HL-60 (cell line): ENCODE measurements at regions not wholly inside any gene's neighbourhood (a gene's known extent, or its start where the extent isn't known, plus 50 kb on each side); places are given as distances from the start of the nearest gene placed in this dataset.

Experiments used
- DNase-seq, 2 experiments: peaks; one replicate each; pipeline ENCODE4 v3.0.0-alpha.2; 2010 to 2020; ENCODE audit warnings: low read depth in 1 of 2, low spot score in 1 of 2
- H3K27ac ChIP-seq: fragments of 250-450 bp; sonication (Bioruptor Pico); replicated peaks from 2 replicates; pipeline ENCODE4 v1.5.1; 2020; ENCODE audit warnings: mild to moderate bottlenecking, moderate library complexity
- H3K27me3 ChIP-seq: fragments of 250-450 bp; sonication (Bioruptor Pico); 2 replicates; pipeline ENCODE4 v1.5.1; 2021; ENCODE audit warnings: mild to moderate bottlenecking, moderate library complexity; ENCODE audit not compliant: insufficient read depth, poor library complexity, severe bottlenecking
- H3K4me3 ChIP-seq: replicated peaks from 2 replicates; pipeline ENCODE4 v1.5.1; 2011; ENCODE audit warnings: mild to moderate bottlenecking, control low read depth, low read length; ENCODE audit not compliant: insufficient read depth
- GABPA ChIP-seq: IDR thresholded peaks from 2 replicates; pipeline ENCODE4 v1.6.1; 2012; ENCODE audit warnings: low read depth
- POLR2AphosphoS5 ChIP-seq: IDR thresholded peaks from 2 replicates; pipeline ENCODE4 v1.6.1; 2012; ENCODE audit warnings: low read depth
- REST ChIP-seq: IDR thresholded peaks from 2 replicates; pipeline ENCODE4 v1.6.1; 2012; ENCODE audit warnings: low read depth; ENCODE audit not compliant: insufficient replicate concordance
- SPI1 ChIP-seq: IDR thresholded peaks from 2 replicates; pipeline ENCODE4 v1.6.1; 2012; ENCODE audit warnings: low read depth, mild to moderate bottlenecking, borderline replicate concordance
- TF ChIP-seq, protein P1 (sequence below): IDR thresholded peaks from one replicate; pipeline ENCODE4 v1.5.1; 2011; ENCODE audit warnings: low read length, control low read depth, inconsistent platforms; ENCODE audit not compliant: insufficient read depth

DNA sequence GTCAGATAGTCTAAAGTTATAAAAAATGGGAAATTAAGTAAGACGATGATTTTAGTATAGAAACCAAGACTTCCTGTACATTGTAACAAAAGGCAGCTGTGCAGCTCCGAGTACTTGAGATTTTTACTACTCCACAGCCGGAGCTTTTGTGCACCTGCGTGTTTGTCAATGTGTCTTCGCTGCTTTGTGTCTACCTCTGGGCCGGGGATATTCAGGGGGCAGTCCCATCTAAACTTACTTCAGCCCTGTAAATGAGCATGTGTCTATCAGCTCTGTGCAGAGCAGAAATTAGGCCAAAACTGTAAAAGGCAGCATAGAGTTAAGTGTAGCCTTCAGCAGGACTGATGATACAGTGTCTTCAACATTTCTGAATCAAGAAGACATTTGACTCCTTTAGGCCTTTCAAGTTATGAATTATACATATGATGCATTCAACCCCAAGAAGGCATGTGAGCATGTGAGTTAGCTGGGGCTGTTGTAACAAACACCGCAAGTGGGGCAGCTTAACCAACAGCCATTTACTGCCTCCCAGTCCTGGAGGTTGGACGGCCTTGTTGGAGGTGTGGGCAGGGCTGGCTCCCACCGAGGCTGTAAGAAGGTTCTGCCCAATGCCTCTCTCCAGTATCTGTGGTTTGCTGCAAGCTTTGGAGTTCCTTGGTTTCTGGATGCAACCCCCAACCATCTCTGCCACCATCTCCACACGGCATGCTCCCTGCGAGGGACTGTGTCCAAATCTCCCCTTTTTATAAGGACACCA, 191.0 kb upstream of the IRS2 start:
- no peak overlapping the region for H3K4me3 ChIP-seq
- TF ChIP-seq, protein P1, sequence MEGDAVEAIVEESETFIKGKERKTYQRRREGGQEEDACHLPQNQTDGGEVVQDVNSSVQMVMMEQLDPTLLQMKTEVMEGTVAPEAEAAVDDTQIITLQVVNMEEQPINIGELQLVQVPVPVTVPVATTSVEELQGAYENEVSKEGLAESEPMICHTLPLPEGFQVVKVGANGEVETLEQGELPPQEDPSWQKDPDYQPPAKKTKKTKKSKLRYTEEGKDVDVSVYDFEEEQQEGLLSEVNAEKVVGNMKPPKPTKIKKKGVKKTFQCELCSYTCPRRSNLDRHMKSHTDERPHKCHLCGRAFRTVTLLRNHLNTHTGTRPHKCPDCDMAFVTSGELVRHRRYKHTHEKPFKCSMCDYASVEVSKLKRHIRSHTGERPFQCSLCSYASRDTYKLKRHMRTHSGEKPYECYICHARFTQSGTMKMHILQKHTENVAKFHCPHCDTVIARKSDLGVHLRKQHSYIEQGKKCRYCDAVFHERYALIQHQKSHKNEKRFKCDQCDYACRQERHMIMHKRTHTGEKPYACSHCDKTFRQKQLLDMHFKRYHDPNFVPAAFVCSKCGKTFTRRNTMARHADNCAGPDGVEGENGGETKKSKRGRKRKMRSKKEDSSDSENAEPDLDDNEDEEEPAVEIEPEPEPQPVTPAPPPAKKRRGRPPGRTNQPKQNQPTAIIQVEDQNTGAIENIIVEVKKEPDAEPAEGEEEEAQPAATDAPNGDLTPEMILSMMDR = no peak
- TF ChIP-seq POLR2AphosphoS5 (no peak), REST (no peak), GABPA (no peak), SPI1 (no peak)
- no peak for DNase-seq
- H3K27me3 ChIP-seq = peaks cover 10% of the 10 kb centered on the region
- no peak overlapping the region for H3K27ac ChIP-seq

GRCh38 chr13:109976206-109976997, 190.0 kb upstream of the IRS2 start:
- TF ChIP-seq, protein P1 = no peak
- TF ChIP-seq REST (no peak), SPI1 (no peak), POLR2AphosphoS5 (no peak), GABPA (no peak)
- peaks cover 10% of the 10 kb centered on the region for H3K27me3 ChIP-seq
- H3K4me3 ChIP-seq = no peak overlapping the region
- DNase-seq = no peak
- H3K27ac ChIP-seq = no peak overlapping the region

- no peak for DNase-seq
- Histone ChIP-seq H3K27ac (no peak overlapping the region), H3K27me3 (peaks cover 10% of the 10 kb centered on the region), H3K4me3 (no peak overlapping the region)
- no peak for TF ChIP-seq REST
- no peak for TF ChIP-seq GABPA
- TF ChIP-seq, protein P1 = no peak
- no peak for TF ChIP-seq SPI1
Measured at GRCh38 chr13:109974354-109974753, 188.0 kb upstream of the IRS2 start.
